ENCODE measurements at regions not wholly inside any gene's neighbourhood (a gene's known extent, or its start where the extent isn't known, plus 50 kb on each side); places are given as distances from the start of the nearest gene placed in this dataset.

DNA sequence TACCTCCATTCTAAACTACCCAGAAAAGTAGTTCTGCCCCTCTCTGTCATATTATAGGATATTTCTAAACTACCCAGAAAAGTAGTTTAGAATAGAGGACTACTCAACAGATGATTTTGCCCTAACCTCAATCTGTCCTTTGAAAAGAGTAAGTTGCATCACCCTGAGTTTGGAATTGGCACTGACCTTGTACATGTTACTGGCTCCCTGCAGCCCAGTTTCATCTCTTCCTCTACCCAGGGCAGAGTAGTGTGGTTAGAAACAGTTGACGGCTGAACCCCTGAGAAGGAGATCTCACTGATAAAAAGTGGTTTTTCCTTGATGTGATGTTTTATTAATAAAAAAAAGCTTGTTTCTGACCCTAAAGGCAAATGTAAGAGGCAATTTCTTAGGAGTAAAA, 340.5 kb upstream of the NECTIN3 start:
- no peak for DNase-seq

DNA sequence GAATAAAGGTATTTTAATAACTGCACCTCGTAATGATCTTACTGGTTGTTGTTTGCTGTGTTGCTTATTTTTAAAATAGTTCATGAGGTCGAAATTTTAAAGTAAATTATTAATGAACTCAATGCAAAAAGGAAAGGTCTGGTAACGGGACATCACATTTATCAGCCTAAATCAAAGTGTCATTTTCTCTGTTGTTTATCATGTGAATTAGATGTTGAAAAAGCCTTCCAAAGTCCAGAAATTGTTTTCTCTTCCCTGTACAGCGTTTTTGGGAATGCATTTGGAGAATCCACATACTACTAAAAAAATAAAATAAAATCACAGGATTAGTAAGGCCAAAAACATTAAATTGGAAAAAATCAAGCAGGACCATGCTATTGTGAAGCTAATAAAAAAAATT, 339.2 kb upstream of the NECTIN3 start:
- no peak for DNase-seq

DNA sequence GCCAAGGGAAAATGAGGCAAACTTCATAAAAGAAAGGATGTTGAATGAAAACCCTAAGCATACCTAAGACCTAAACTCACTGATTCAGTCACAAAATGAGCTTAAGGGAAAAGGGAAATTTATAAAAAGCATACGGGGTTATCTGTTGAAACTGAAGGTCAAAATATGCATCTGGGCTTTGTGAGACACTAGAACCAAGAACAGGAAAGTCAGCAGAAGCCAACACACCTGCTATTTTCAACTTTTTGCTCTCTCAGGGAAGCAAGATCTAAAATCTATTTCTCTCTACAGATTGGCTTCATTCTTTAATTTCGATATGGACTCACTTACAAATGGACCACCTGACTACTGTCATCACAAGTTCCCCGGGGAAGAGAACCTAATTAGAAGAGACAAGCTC, 338.6 kb upstream of the NECTIN3 start:
- no peak for DNase-seq

DNA sequence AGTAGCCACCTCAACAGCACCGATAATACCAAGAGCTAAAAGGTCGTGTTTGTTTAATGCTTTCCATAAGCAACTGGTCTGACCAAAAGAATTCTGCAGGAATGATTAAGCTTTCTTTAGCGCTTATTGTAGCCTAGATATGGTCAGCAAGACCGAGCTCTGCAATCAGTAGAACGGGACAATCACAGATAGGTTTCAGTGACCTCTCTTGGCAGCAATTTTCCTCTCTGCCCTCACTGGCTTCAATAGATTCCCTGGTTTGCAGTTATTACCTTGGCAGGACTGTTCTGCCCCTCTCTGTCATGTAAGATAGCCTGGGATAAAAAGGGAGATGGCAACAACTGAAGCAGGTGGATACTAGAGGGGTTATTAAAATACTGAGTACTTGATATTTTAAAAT, 337.1 kb upstream of the NECTIN3 start:
- no peak for DNase-seq

DNA sequence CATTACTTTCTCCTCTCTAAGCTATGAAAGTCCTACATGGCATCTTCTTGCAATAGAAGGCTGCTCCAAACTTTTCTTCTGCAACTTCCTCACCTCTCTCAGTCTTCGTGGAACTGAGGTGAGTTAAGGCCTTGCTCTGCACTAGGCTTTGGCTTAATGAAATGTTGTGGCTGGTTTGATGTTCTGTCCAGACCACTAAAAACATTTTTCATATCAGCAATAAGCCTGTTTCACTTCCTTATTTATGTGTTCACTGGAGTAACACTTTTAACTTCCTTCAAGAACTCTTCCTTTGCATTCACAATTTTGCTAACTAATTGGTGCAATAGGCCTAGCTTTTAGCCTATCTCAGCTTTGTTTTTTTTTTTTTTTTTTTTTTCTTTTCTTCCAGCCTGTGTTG, 335.3 kb upstream of the NECTIN3 start:
- DNase-seq: no peak

DNA sequence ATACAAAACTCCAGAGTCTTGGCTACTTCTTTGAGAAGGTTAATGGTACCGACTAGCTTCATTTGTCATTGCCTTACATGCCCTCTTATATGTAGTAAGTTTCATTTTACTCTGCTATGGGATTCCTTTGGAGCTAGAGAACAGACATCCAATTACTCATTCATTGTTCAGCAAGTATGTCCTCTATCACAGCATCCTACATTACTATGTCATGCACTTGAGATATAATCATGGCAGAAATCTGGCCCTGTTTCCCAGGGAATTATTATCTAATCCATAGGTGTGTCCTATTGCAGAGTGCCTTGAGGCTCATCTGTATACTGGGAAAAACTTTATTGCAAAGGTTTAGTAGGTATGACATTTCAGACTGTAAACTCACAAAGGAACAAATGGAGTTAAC, 333.1 kb upstream of the NECTIN3 start:
- no peak for DNase-seq

DNA sequence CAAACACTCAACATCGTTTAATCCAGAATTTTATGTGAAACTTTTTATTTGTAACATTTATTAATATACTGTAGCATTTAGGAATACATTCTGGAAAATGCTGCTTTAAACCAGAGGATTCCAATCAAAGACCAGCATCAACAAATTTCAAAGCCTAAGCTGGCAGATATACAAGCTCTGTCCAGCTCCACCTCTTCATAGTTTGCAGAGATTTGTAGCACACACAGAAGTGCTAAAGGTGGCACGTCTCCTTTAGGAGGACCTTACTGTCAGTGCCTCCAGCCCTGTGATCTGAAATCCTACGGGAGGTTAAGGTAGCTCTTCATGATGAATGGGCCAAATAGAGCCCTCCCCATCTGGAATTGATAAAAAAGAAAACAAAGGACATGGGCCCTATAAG, 329.7 kb upstream of the NECTIN3 start:
- DNase-seq: no peak

DNA sequence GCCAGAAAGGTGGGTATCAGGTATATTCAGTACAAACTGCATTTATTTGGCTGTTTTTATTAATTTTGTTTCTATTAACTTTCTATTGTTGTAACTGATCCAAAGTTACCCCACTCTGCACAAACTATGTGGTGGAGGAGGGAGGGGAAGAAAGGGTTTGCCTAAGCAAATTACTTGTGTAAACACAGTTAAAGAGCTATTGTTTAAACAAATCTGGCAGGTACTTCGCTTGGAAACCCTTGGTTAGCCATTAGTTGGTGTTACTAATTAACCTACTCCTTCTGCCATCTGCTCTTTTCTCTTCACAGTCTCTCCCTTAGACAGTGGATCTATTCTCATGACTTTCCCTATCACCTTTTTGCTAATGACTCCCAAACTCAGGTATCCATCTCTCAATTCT, 328.4 kb upstream of the NECTIN3 start:
- DNase-seq: no peak

DNA sequence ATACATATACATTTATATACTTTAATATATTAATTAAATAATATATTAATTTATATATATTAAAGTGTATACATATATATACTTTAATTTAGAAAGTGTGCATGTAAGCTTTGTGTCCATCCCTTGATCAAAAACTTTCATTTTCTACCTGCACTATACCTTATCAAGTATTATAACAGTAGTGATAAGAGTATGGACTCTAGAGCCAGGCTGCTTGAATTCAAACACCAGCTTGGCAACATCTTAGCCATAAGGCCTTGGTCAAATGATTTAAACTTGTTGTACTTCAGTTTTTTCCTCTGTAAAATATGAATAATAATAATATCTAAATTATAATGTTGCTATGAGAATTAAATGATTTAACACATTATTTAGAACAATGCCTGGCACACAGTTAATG, 327.6 kb upstream of the NECTIN3 start:
- no peak for DNase-seq

DNA sequence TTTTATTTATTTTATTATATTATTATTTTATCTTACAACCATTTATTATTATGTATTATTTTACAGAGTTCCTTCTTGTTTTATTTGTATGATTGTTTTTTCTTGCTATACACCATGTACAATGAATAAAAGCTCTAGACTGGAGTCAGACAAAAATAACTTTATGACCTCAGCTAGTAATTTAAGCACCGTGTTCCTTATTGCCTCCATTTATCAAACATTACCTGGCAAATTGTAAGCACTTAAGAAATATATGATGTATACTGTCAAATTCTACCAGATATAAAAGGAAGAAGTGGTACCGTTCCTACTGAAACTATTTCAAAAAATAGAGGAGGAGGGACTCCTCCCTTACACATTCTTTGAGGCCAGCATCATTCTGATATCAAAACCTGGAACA, 326.9 kb upstream of the NECTIN3 start:
- no peak for DNase-seq

DNA sequence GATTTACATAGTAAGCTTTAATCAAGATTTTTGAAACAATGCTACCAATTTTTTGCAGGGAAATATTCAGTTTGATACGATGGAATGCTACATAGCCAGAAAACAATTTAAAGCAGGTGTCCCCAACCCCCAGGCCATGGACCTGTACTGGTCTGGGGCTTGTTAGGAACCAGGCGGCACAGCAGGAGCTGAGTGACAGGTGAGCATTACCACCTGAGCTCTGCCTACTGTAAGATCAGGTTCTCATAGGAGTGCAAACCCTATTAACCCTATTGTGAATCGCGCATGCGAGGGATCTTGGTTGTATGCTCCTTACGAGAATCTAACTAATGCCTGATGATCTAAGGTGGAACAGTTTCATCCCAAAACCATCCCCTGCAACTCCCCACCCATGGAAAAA, 322.6 kb upstream of the NECTIN3 start:
- DNase-seq: no peak

DNA sequence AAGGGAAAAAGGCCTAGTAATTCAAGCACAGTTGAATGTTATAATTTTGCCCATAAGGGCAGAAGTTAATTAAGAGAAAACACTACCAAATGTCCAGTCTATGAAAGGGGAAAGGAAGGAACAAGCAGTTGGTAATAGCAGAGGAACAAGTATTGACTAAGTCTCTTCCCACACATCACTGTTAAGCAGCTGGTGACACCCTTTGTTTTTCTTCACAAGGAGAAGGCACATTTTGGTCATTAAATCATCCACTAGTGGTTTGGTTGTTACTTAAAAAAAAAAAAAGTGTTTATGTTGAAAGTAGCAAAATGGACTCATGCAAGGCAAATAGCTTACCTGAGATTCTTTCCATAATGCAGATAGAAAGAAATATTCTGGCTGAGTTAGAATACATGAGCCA, 321.4 kb upstream of the NECTIN3 start:
- no peak for DNase-seq

DNA sequence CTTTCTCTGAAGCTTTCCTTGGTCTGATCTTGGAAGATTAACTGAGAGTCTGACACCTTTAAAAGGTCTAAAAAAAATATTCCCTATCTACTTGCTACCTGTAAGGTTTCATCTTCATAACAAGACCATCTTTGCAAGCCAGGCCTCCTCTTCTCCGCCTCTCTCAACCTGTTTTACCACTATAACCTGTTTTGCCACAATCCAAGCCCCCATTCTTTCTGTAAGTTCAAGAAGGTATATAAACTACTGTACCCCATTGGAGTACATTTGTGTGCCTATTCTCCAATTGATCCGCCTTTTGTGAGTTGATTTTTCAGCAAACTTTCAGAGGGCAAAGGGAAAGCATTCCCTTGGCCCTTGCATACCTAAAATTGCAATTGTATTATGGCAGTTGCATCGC, 319.3 kb upstream of the NECTIN3 start:
- DNase-seq: no peak

DNA sequence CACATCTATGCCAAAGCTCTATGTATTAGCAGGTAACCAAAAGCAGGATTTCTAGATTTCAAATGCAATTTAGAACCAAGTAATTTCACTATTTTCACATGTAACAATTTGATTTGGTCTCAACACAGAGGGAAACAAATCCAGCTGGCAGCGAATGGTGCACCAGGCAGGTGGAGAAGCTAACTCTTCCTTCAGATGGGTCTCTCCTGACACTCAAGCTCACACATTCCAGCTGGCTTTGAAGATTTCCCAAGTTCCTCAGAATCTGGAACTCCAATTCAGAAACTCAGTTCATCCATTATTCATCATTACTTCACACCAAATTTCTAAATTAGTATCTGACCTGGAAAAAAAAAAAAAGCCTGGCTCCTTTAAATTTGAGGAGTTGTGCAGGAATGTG, 318.1 kb upstream of the NECTIN3 start:
- no peak for DNase-seq

DNA sequence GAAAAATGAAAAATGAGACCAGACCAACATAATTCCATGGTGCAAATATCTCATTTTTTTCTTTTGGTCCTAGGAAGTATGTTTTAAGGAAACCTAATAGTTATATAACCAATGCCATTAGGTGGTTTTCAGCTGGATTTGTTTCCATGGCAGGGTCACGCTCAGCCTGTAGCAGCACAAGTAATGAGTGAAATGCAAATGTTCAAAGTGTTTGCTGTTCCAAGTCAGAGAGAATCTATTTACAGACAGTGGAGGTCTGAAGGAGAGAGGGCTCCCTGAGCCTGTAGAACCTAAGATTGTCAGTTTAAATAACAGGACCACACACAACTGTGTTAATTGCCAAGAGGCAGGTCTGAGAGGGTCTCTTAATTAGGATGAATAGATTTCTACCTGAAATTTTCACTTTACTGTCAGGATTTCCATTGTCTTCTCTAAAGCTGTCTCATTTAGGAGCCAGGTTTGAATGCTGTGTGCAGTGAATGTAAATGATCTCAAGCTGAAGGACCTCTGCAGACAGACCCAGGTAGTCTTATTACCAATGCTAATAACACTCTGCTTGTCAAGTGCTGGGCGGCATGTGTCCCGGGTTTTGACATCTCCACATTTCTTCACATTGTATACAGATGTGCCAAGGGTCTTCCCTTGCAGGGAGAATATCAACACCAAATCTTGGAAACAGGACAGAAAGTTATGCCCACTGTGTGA, 317.3 kb upstream of the NECTIN3 start:
- no peak for DNase-seq

DNA sequence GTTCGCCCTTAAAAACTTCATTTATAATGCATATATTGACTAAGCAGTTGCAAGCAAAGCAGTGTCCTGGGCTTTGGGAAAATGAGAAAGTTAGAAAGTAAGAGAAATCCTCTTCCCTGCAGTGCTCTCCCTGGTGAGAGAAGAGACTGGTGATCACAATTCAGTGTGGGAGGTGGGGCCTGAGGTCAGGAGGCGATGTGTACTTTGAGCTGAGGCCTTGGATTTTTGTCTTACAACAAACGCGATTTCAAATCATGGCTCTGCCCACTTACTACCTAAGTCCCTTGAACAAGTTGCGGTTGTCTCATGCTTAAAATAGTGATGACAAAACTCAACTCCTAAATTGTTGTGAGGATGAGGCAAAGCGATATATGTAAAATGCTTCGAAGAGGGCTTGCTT, 316.3 kb upstream of the NECTIN3 start:
- DNase-seq: no peak

DNA sequence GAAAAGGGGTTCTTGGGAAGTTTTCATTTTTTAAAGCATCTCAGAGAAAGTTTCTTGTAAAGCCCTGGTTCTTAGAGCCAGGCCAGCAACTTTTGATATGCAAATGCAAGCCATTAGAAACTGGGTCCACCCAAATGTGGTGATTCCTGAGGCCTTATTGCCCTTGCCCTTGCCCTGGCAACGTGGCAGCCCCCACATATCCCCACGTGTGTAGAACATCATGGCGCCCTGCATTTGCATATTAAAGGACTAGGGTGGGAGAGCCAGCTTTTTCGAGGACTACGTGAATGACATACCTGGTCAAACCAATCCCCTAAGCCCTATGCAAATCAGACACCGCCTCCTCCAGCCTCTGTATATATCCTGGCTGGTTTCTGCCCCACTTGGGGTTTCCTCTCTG, 314.9 kb upstream of the NECTIN3 start:
- no peak for DNase-seq

DNA sequence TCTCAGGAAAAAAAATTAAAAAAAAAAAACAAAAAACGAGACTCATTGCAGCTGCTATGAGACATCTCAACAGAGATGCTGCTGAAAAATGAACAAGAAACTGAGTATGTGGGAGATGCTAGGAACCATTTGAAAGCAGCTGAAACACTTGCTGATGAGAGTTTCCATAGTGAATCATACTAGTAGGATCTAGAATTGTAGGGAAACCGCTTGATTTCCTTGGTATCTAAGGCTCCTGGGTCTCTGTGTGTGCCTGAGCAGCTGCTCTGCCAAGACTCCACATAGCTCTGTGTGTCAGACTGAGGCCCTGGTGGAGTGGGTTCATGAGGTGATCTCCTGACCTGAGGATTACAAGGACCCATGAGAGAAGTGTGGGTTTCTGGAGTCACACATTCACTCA, 313.4 kb upstream of the NECTIN3 start:
- DNase-seq: no peak

DNA sequence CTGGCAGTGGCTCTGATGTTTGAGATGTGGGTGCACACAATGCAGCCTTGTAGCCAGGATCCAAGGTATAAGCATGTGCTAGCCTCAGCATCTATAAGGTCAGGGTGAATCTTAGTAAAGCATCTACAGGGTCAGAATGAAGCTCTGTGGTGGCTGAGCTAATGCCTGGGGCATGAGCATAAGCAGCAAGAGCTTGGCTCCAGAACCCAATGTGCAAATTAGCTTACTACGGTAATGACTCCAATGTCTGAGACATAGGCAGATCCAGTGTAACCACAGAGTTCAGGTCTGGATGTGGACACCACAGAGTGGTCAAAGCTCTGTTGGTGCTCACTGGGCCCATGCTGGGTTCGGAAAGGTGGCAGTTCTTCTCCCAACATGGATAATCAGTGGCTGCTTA, 304.5 kb upstream of the NECTIN3 start:
- DNase-seq: no peak

DNA sequence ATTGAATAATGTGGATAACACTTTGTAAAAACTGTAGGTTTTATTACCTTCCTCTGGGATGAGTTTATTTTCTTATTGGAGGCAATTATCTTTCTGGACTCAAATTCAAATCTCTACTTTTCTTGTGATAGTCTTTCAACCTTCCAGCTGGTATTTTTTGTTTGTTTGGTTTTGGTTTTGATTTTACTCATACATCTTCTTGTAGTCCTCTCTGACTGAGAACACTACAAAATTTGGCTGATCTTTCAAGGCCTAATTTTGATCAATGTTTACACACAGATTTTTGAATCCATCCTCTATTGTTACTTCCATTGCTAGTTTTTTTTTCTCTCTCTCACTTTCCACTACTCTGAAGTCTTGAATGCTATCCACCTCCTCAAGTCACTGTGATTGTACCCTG, 303.8 kb upstream of the NECTIN3 start:
- DNase-seq: no peak

DNA sequence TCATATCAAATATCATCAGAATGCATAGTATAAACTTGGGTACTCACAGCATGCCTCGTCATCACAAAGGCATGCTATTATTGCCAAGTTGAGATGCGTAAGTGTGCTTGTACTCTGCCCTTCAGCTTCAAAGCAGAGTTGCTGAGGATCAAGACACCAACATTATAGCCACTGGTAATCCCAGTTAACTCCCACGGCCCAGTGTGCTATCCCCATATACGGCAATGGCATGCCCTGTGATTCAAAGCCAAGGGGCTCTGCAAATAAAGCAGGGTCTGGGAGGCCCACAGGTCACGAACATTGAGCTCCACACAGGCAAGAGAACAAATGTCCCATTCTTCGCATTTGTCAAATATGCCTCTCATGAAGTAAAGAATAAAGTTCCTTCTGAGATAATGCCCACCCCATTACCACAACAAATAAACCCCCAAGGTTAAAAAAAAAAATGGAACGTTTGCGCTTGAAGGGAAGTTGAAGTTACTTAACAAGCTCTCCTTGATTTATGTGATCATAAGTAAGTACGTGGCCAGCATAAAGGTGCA, 298.1 kb upstream of the NECTIN3 start:
- DNase-seq: no peak

DNA sequence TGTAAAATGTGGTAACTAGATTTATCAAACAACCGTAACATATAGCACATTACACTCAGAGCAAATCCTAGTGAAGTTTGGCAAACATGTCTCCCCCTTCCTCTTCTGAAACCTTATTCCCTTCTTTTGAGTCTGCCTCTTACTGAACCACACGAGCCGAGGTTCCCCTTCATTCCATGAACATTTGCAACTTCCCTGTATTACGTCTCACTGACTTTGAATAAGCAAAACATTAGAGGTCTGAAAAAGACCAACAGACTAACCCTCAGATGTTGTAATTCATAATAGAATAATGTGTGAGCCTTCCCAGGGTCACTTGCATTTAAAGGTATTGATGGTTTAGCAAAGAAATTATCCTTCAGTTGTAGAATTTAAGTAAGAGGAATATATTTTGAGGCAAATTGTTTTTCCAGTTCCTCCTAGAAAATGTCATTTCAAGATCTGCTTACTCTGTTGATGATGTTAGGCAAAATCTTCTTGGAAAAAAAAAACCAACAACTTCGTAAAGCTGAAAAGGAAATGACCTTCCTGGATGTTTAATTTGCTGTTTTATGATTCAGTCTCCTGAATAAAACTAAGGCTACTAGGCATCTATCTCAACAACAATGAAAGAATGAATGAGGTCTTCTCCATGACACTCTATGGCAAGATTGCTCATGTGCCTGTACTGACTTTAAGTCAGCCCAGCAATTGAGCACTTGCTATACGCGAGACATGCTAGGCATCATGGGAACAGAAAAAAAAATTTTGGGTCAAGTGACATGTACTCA, 296.9 kb upstream of the NECTIN3 start:
- DNase-seq: no peak

DNA sequence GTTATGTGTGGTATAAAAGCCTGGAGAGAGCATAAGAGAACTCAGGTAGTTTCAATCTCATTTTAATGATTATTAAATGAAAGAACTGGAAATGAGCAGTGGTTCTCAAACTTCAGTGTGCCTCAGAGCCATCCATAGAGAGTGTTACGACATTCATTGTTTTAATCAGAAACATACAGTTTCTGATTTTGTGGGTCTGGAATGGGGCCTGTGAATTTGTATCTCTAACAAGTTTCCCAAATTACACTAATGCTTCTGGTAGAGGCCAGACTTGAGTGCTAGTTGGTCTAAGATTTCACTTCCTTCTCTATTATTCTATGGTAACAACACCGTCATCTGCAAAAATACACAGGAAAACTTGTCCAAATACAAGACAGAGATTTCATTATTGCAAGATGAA, 292.0 kb upstream of the NECTIN3 start:
- no peak for DNase-seq

DNA sequence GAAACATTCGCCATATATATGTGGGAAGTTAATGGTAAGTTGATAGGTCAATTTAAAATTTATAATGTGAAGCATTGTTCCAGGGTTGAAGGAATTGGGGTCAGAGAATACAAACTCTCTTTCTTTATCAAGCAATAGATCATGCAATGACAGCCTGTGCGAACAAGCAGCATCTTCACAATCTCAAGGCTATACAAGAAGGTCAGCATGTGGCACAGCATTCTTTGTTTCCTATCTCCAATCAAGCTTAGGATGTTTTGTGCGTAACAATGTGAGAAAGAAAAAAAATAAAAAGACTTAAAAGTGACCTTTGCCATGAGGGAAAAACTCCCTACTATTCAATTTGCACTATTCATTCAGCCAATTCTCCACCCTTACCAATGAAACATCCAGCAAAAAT, 288.1 kb upstream of the NECTIN3 start:
- no peak for DNase-seq

DNA sequence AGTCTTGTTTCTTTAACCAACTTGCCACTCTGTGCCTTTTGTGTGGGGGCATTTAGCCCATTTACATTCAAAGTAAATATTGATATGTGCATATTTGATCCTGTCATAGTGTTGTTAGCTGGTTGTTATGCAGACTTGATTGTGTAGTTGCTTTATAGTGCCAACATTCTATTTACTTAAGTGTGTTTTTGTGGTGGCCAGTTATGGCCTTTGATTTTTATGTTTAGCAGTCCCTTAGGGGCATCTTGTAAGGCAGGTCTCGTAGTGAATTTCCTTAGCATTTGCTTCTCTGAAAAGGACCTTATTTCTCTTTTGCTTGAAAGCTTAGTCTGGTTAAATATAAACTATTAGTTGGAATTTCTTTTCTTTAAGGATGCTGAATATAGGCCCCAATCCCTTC, 282.8 kb upstream of the NECTIN3 start:
- DNase-seq: no peak

Data from NCI-H1930 (cell line).